ENCODE measurements at regions not wholly inside any gene's neighbourhood (a gene's known extent, or its start where the extent isn't known, plus 50 kb on each side); places are given as distances from the start of the nearest gene placed in this dataset.

GRCh38 chr7:67890316-67890715 is 893.7 kb downstream of the TYW1 start:
- no peak overlapping the region for H3K4me3 ChIP-seq (ENCODE audit: insufficient read depth, low read depth, low read length)
- H3K4me2 ChIP-seq (ENCODE audit: low read length) = no peak overlapping the region
- no peaks in the 10 kb centered on the region for H3K4me1 ChIP-seq (ENCODE audit: insufficient read depth, low read length)
- no peaks in the 10 kb centered on the region for H3K27me3 Mint-ChIP-seq (ENCODE audit: low read depth, unreplicated experiment)
- no peaks in the 10 kb centered on the region for H3K4me1 Mint-ChIP-seq (ENCODE audit: low read depth, unreplicated experiment)
- H3K9me3 Mint-ChIP-seq (ENCODE audit: unreplicated experiment) = peaks cover 20% of the 10 kb centered on the region
- TF ChIP-seq EZH2 (IDR thresholded peaks at IDR 0.05; ENCODE audit: insufficient read depth, low read length) (no peak), CTCF (IDR thresholded peaks at IDR 0.05; ENCODE audit: insufficient read depth, low read depth, low read length) (no peak)
- no peak overlapping the region for H3K27ac Mint-ChIP-seq (ENCODE audit: unreplicated experiment)
- no peaks in the 10 kb centered on the region for H3K79me2 ChIP-seq (ENCODE audit: insufficient read depth, low read length)
- no peak for FAIRE-seq
- no peak overlapping the region for H3K9ac ChIP-seq (ENCODE audit: low read length)
- no peak overlapping the region for H3K27ac ChIP-seq (ENCODE audit: low read depth, low read length)
- H4K20me1 ChIP-seq (ENCODE audit: insufficient read depth, low read length) = no peaks in the 10 kb centered on the region
- peaks cover 11% of the 10 kb centered on the region for H3K9me3 ChIP-seq (ENCODE audit: insufficient read depth, low read depth, low read length)
- no peaks in the 10 kb centered on the region for H3K36me3 ChIP-seq (ENCODE audit: insufficient read depth, low read length)
- no peak overlapping the region for H3K4me3 Mint-ChIP-seq (ENCODE audit: unreplicated experiment)
- no peaks in the 10 kb centered on the region for H3K27me3 ChIP-seq (ENCODE audit: insufficient read depth, low read length)
- H2AFZ ChIP-seq (ENCODE audit: low read depth, low read length) = no peak overlapping the region
- no peaks in the 10 kb centered on the region for H3K36me3 Mint-ChIP-seq (ENCODE audit: low read depth, unreplicated experiment)
- DNase-seq (ENCODE audit: low read depth) = no peak

GRCh38 chr7:67894746-67895145 is 898.1 kb downstream of the TYW1 start:
- peaks cover 2% of the 10 kb centered on the region for H3K9me3 ChIP-seq (ENCODE audit: insufficient read depth, low read depth, low read length)
- no peaks in the 10 kb centered on the region for H3K79me2 ChIP-seq (ENCODE audit: insufficient read depth, low read length)
- H3K27me3 ChIP-seq (ENCODE audit: insufficient read depth, low read length) = no peaks in the 10 kb centered on the region
- no peak overlapping the region for H2AFZ ChIP-seq (ENCODE audit: low read depth, low read length)
- Mint-ChIP-seq H3K4me1 (ENCODE audit: low read depth, unreplicated experiment) (no peaks in the 10 kb centered on the region), H3K27me3 (ENCODE audit: low read depth, unreplicated experiment) (no peaks in the 10 kb centered on the region), H3K27ac (ENCODE audit: unreplicated experiment) (no peak overlapping the region), H3K36me3 (ENCODE audit: low read depth, unreplicated experiment) (no peaks in the 10 kb centered on the region), H3K4me3 (ENCODE audit: unreplicated experiment) (no peak overlapping the region), H3K9me3 (ENCODE audit: unreplicated experiment) (peaks cover 18% of the 10 kb centered on the region)
- FAIRE-seq (no peak), DNase-seq (ENCODE audit: low read depth) (no peak)
- no peak overlapping the region for H3K4me2 ChIP-seq (ENCODE audit: low read length)
- TF ChIP-seq CTCF (IDR thresholded peaks at IDR 0.05; ENCODE audit: insufficient read depth, low read depth, low read length) (no peak), EZH2 (IDR thresholded peaks at IDR 0.05; ENCODE audit: insufficient read depth, low read length) (no peak)
- no peaks in the 10 kb centered on the region for H3K4me1 ChIP-seq (ENCODE audit: insufficient read depth, low read length)
- H3K36me3 ChIP-seq (ENCODE audit: insufficient read depth, low read length) = no peaks in the 10 kb centered on the region
- H3K4me3 ChIP-seq (ENCODE audit: insufficient read depth, low read depth, low read length) = no peak overlapping the region
- no peaks in the 10 kb centered on the region for H4K20me1 ChIP-seq (ENCODE audit: insufficient read depth, low read length)
- H3K27ac ChIP-seq (ENCODE audit: low read depth, low read length) = no peak overlapping the region
- no peak overlapping the region for H3K9ac ChIP-seq (ENCODE audit: low read length)

- Mint-ChIP-seq H3K9me3 (ENCODE audit: unreplicated experiment) (peaks cover 28% of the 10 kb centered on the region), H3K4me3 (ENCODE audit: unreplicated experiment) (no peak overlapping the region), H3K27me3 (ENCODE audit: low read depth, unreplicated experiment) (no peaks in the 10 kb centered on the region), H3K27ac (ENCODE audit: unreplicated experiment) (no peak overlapping the region), H3K36me3 (ENCODE audit: low read depth, unreplicated experiment) (no peaks in the 10 kb centered on the region), H3K4me1 (ENCODE audit: low read depth, unreplicated experiment) (no peaks in the 10 kb centered on the region)
- Histone ChIP-seq H3K27ac (ENCODE audit: low read depth, low read length) (peak overlapping the region; percentile 25), H3K4me1 (ENCODE audit: insufficient read depth, low read length) (no peaks in the 10 kb centered on the region), H3K79me2 (ENCODE audit: insufficient read depth, low read length) (no peaks in the 10 kb centered on the region), H3K9ac (ENCODE audit: low read length) (no peak overlapping the region), H3K36me3 (ENCODE audit: insufficient read depth, low read length) (no peaks in the 10 kb centered on the region), H3K9me3 (ENCODE audit: insufficient read depth, low read depth, low read length) (no peaks in the 10 kb centered on the region), H3K4me3 (ENCODE audit: insufficient read depth, low read depth, low read length) (no peak overlapping the region), H2AFZ (ENCODE audit: low read depth, low read length) (no peak overlapping the region), H4K20me1 (ENCODE audit: insufficient read depth, low read length) (no peaks in the 10 kb centered on the region), H3K4me2 (ENCODE audit: low read length) (no peak overlapping the region), H3K27me3 (ENCODE audit: insufficient read depth, low read length) (no peaks in the 10 kb centered on the region)
- DNase-seq (ENCODE audit: low read depth) (no peak), FAIRE-seq (no peak)
- TF ChIP-seq CTCF (IDR thresholded peaks at IDR 0.05; ENCODE audit: insufficient read depth, low read depth, low read length) = no peak
- TF ChIP-seq EZH2 (IDR thresholded peaks at IDR 0.05; ENCODE audit: insufficient read depth, low read length) = no peak
Measured at GRCh38 chr7:67896721-67897120, 900.1 kb downstream of the TYW1 start.

Data from astrocyte (in vitro differentiated cells and primary cell).